PC-9 (cell line): ENCODE measurements at regions not wholly inside any gene's neighbourhood (a gene's known extent, or its start where the extent isn't known, plus 50 kb on each side); places are given as distances from the start of the nearest gene placed in this dataset.

Source experiments
- BruUV-seq: library from RNA; stranded (reverse); fragments of 400-500 nt; replicated peaks from 2 replicates; lab custom pipeline; 2021; lab: Mats Ljungman, UMichigan
- CTCF ChIA-PET: fragments of 300-600 bp; sonication (Branson Sonifier 250); formaldehyde crosslinking; loops from one replicate; lab custom pipeline; 2022; ENCODE audit warnings: antibody characterized with exemption; lab: Charles Lee
- POLR2A ChIA-PET: fragments of 300-600 bp; sonication (Branson Sonifier 250); formaldehyde crosslinking; loops from one replicate; lab custom pipeline; 2022; ENCODE audit warnings: antibody characterized with exemption; ENCODE audit not compliant: unreplicated experiment; lab: Charles Lee
- DNase-seq, 2 experiments: peaks; one replicate each; pipeline versions ENCODE4 v3.0.0 to v3.0.0-alpha.2; 2015 to 2022; ENCODE audit warnings: mixed read lengths in 1 of 2
- H2AFZ ChIP-seq: fragments of 200-600 bp; sonication (generic); 2 replicates; pipeline ENCODE4 v1.8.1; 2017; ENCODE audit warnings: antibody characterized with exemption
- H3F3A ChIP-seq: fragments of 200-600 bp; sonication (generic); 2 replicates; pipeline ENCODE4 v1.8.1; 2017; ENCODE audit warnings: antibody characterized with exemption, mild to moderate bottlenecking, low read depth; ENCODE audit not compliant: insufficient read depth
- H3K27ac ChIP-seq: fragments of 200-600 bp; sonication (generic); 2 replicates; pipeline ENCODE4 v1.6.1; 2016; ENCODE audit warnings: mixed run types
- H3K27me3 ChIP-seq: fragments of 200-600 bp; sonication (generic); 2 replicates; pipeline ENCODE4 v1.6.1; 2016; ENCODE audit warnings: low read depth, mixed run types; ENCODE audit not compliant: insufficient read depth
- H3K36me3 ChIP-seq: fragments of 200-600 bp; sonication (generic); 2 replicates; pipeline ENCODE4 v1.6.1; 2016; ENCODE audit warnings: low read depth, mixed run types
- H3K4me1 ChIP-seq: fragments of 200-600 bp; sonication (generic); replicated peaks from 2 replicates; pipeline ENCODE4 v1.6.1; 2016; ENCODE audit warnings: mixed run types; ENCODE audit not compliant: insufficient read depth
- H3K4me2 ChIP-seq: fragments of 200-600 bp; sonication (generic); 2 replicates; pipeline ENCODE4 v1.6.1; 2017; ENCODE audit warnings: mixed run types
- H3K4me3 ChIP-seq: fragments of 200-600 bp; sonication (generic); 2 replicates; pipeline ENCODE4 v1.6.1; 2016; ENCODE audit warnings: mixed run types
- H3K79me2 ChIP-seq: fragments of 200-600 bp; sonication (generic); 2 replicates; pipeline ENCODE4 v1.6.1; 2017; ENCODE audit warnings: low read depth, mixed run types
- H3K9me2 ChIP-seq: fragments of 200-600 bp; sonication (generic); 2 replicates; pipeline ENCODE4 v1.8.1; 2017; ENCODE audit warnings: mild to moderate bottlenecking; ENCODE audit not compliant: insufficient read depth
- H3K9me3 ChIP-seq: fragments of 200-600 bp; sonication (generic); 2 replicates; pipeline ENCODE4 v1.8.1; 2016; ENCODE audit warnings: low read depth; ENCODE audit not compliant: insufficient read depth
- H4K20me1 ChIP-seq: fragments of 200-600 bp; sonication (generic); 2 replicates; pipeline ENCODE4 v1.8.1; 2017; ENCODE audit not compliant: insufficient read depth
- CTCF ChIP-seq: fragments of 200-600 bp; sonication (generic); conservative IDR thresholded peaks from 2 replicates; pipeline ENCODE4 v1.6.1; 2017; ENCODE audit warnings: mixed run types, antibody characterized with exemption, mild to moderate bottlenecking, moderate library complexity
- EZH2 ChIP-seq: fragments of 200-600 bp; sonication (generic); IDR thresholded peaks from 2 replicates; pipeline ENCODE4 v1.8.0; 2017; ENCODE audit warnings: antibody characterized with exemption, low read depth
- intact Hi-C: fragments of 100-400 bp; cut with micrococcal nuclease; formaldehyde crosslinking; loops from one replicate; pipeline ENCODE4 v1.10.0; 2022; ENCODE audit not compliant: unreplicated experiment

GRCh38 chr11:88231894-88232482 is 56.7 kb upstream of the RAB38 start:
- no peaks in the 10 kb centered on the region for H3K36me3 ChIP-seq
- no peak overlapping the region for H3K4me3 ChIP-seq
- no peaks in the 10 kb centered on the region for H3K4me1 ChIP-seq
- no peaks in the 10 kb centered on the region for H3K79me2 ChIP-seq
- H3K9me2 ChIP-seq = no peaks in the 10 kb centered on the region
- no peaks in the 10 kb centered on the region for H3F3A ChIP-seq
- H3K27ac ChIP-seq = no peak overlapping the region
- no peaks in the 10 kb centered on the region for H3K27me3 ChIP-seq
- H4K20me1 ChIP-seq = no peaks in the 10 kb centered on the region
- no TSS peak for BruUV-seq
- no peak overlapping the region for H2AFZ ChIP-seq
- intact Hi-C loops = loop anchor here (1.0 kb wide), 1 partner anchor 312 kb away; no protein-coding TSS in a partner anchor
- ChIA-PET POLR2A (no interaction called here), CTCF (no interaction called here)
- H3K9me3 ChIP-seq = peaks cover 12% of the 10 kb centered on the region; the same call in 1 of the 2 replicates
- no peak overlapping the region for H3K4me2 ChIP-seq
- TF ChIP-seq CTCF (peak; percentile 84), EZH2 (no peak)
- peak; percentile 4 to 35 for DNase-seq

GRCh38 chr11:88229303-88229702 is 54.1 kb upstream of the RAB38 start:
- no peaks in the 10 kb centered on the region for H3K27me3 ChIP-seq
- H3K4me1 ChIP-seq = no peaks in the 10 kb centered on the region
- H2AFZ ChIP-seq = no peak overlapping the region
- no peak for DNase-seq
- ChIA-PET POLR2A (no interaction called here), CTCF (no interaction called here)
- no TSS peak for BruUV-seq
- H3F3A ChIP-seq = no peaks in the 10 kb centered on the region
- H3K4me3 ChIP-seq = no peak overlapping the region
- H3K27ac ChIP-seq = no peak overlapping the region
- H3K4me2 ChIP-seq = no peak overlapping the region
- TF ChIP-seq CTCF (no peak), EZH2 (no peak)
- no peaks in the 10 kb centered on the region for H4K20me1 ChIP-seq
- H3K36me3 ChIP-seq = no peaks in the 10 kb centered on the region
- no peaks in the 10 kb centered on the region for H3K79me2 ChIP-seq
- H3K9me2 ChIP-seq = no peaks in the 10 kb centered on the region
- intact Hi-C loops = no loop called here
- peaks cover 18% of the 10 kb centered on the region; the same call in 1 of the 2 replicates for H3K9me3 ChIP-seq
